IPS-20b (cell line): ENCODE measurements at regions not wholly inside any gene's neighbourhood (a gene's known extent, or its start where the extent isn't known, plus 50 kb on each side); places are given as distances from the start of the nearest gene placed in this dataset.
"Not testable (repeated sequence)": the region's sequence is repeated elsewhere in the genome, so short reads cannot be mapped to it uniquely, and the experiment has no call there.

Experiments used
- H3K27ac ChIP-seq: one replicate; pipeline ENCODE4 v1.5.1; 2013; ENCODE audit warnings: low read length
- H3K27me3 ChIP-seq: 2 replicates; pipeline ENCODE4 v1.6.1; 2013; ENCODE audit warnings: mild to moderate bottlenecking, low read length, inconsistent platforms; ENCODE audit not compliant: insufficient read depth
- H3K36me3 ChIP-seq: 2 replicates; pipeline ENCODE4 v1.6.1; 2013; ENCODE audit warnings: low read depth, mild to moderate bottlenecking, inconsistent platforms, low read length, moderate library complexity; ENCODE audit not compliant: insufficient read depth
- H3K4me1 ChIP-seq: 2 replicates; pipeline ENCODE4 v1.6.1; 2013; ENCODE audit warnings: mild to moderate bottlenecking, control low read depth, inconsistent platforms, low read length, moderate library complexity; ENCODE audit not compliant: insufficient read depth
- H3K4me3 ChIP-seq: 2 replicates; pipeline ENCODE4 v1.5.1; 2013; ENCODE audit warnings: mild to moderate bottlenecking, low read length, inconsistent platforms
- H3K9ac ChIP-seq: 2 replicates; pipeline ENCODE4 v1.6.1; 2013; ENCODE audit warnings: low read depth, mild to moderate bottlenecking, inconsistent platforms, low read length, moderate library complexity
- H3K9me3 ChIP-seq: 2 replicates; pipeline ENCODE4 v1.6.1; 2013; ENCODE audit warnings: mild to moderate bottlenecking, low read depth, low read length, inconsistent platforms; ENCODE audit not compliant: insufficient read depth

DNA sequence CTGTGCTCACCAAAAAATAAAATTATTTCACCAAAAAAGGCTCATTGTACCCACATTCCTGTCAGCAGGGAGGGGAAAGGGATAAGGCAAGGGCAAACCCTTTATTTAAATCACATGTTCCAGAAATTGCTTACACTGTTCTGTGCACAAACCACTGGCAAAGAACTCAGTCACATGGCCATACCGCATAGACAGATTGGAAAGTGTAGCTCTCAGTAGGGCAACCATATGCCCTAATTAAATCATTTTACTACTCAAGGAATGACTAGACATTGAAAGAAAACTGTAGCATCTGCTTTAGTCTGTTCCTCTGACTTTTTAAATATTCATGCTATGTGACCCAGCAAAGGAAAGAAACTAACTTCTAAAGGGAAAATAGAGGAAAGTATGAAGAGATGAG lies 119.2 kb upstream of the FAM241A start:
- Histone ChIP-seq H3K27me3 (no peaks in the 10 kb centered on the region), H3K27ac (no peak overlapping the region), H3K36me3 (no peaks in the 10 kb centered on the region), H3K9ac (no peak overlapping the region), H3K4me3 (no peak overlapping the region), H3K4me1 (peaks cover 6% of the 10 kb centered on the region), H3K9me3 (no peaks in the 10 kb centered on the region)

DNA sequence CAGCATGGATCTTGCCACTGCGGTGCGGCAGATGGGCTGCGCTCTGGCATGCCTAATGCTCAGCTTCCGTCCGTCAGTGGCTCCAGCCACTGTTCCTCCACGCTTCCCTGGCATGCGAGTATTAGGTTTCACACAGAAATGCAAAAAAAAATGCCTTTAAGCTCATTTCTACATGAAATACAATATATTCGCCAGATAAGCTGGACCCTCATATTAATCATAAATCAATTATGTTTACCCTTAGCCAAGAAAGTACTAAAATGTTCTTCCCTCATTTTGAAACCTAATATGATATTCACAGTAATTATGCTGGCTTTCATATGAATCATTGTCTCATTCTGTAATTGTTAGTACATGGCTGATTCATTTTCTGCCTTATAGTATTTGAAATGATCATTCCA lies 115.5 kb upstream of the FAM241A start:
- H3K4me3 ChIP-seq: no peak overlapping the region
- no peak overlapping the region for H3K27ac ChIP-seq
- no peaks in the 10 kb centered on the region for H3K4me1 ChIP-seq
- H3K9ac ChIP-seq: no peak overlapping the region
- no peaks in the 10 kb centered on the region for H3K27me3 ChIP-seq
- H3K36me3 ChIP-seq: no peaks in the 10 kb centered on the region
- no peaks in the 10 kb centered on the region for H3K9me3 ChIP-seq

GRCh38 chr4:112031712-112032328 lies 113.4 kb upstream of the FAM241A start:
- Histone ChIP-seq H3K4me3 (no peak overlapping the region), H3K27ac (no peak overlapping the region), H3K9ac (no peak overlapping the region), H3K36me3 (no peaks in the 10 kb centered on the region), H3K27me3 (no peaks in the 10 kb centered on the region), H3K9me3 (no peaks in the 10 kb centered on the region), H3K4me1 (no peaks in the 10 kb centered on the region)

GRCh38 chr4:112036886-112037285 lies 108.4 kb upstream of the FAM241A start:
- H3K27ac ChIP-seq: no peak overlapping the region
- H3K9ac ChIP-seq: no peak overlapping the region
- H3K27me3 ChIP-seq: no peaks in the 10 kb centered on the region
- H3K9me3 ChIP-seq: no peaks in the 10 kb centered on the region
- H3K4me1 ChIP-seq: no peaks in the 10 kb centered on the region
- no peaks in the 10 kb centered on the region for H3K36me3 ChIP-seq
- no peak overlapping the region for H3K4me3 ChIP-seq

DNA sequence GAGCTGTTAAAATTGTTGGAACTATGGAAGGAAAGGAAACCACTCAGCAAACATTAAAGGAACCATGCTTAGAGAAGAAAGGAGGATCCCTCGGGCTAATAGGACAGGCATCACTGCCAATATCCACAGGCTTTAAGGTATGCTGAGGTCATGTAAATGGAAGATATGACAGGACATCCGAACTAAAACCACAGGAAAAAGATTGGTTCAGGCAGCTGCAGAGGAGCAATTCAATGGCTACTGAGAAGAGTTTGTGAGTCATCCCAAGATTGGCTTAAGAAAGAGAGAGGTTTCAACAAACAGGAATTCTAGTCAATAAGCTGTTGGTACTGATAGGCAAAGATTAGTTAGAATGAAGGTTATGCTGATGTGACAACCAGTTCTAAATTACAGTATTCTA lies 106.4 kb upstream of the FAM241A start:
- H3K4me3 ChIP-seq: no peak overlapping the region
- no peaks in the 10 kb centered on the region for H3K9me3 ChIP-seq
- no peak overlapping the region for H3K27ac ChIP-seq
- H3K36me3 ChIP-seq: no peaks in the 10 kb centered on the region
- H3K4me1 ChIP-seq: no peaks in the 10 kb centered on the region
- H3K27me3 ChIP-seq: no peaks in the 10 kb centered on the region
- H3K9ac ChIP-seq: no peak overlapping the region

- H3K9ac ChIP-seq, H3K27ac ChIP-seq, H3K4me3 ChIP-seq, H3K9me3 ChIP-seq, H3K27me3 ChIP-seq, H3K4me1 ChIP-seq, H3K36me3 ChIP-seq: not testable (repeated sequence)
Observed at GRCh38 chr4:112049119-112049518, 96.1 kb upstream of the FAM241A start.

GRCh38 chr4:112053825-112054350 lies 91.4 kb upstream of the FAM241A start:
- Histone ChIP-seq H3K4me1 (peaks cover 5% of the 10 kb centered on the region), H3K27me3 (no peaks in the 10 kb centered on the region), H3K4me3 (no peak overlapping the region), H3K9me3 (no peaks in the 10 kb centered on the region), H3K9ac (no peak overlapping the region), H3K36me3 (no peaks in the 10 kb centered on the region), H3K27ac (no peak overlapping the region)

GRCh38 chr4:112055100-112055499 lies 90.2 kb upstream of the FAM241A start:
- Histone ChIP-seq H3K4me3 (no peak overlapping the region), H3K4me1 (peaks cover 5% of the 10 kb centered on the region), H3K27ac (no peak overlapping the region), H3K9me3 (no peaks in the 10 kb centered on the region), H3K27me3 (no peaks in the 10 kb centered on the region), H3K36me3 (no peaks in the 10 kb centered on the region), H3K9ac (no peak overlapping the region)

- Histone ChIP-seq H3K27ac (no peak overlapping the region), H3K9ac (no peak overlapping the region)
Observed at GRCh38 chr4:112057470-112057869, 87.8 kb upstream of the FAM241A start.

GRCh38 chr4:112058433-112058832 lies 86.8 kb upstream of the FAM241A start:
- Histone ChIP-seq H3K27me3 (no peaks in the 10 kb centered on the region), H3K36me3 (no peaks in the 10 kb centered on the region), H3K4me1 (peaks cover 8% of the 10 kb centered on the region), H3K9ac (no peak overlapping the region), H3K27ac (no peak overlapping the region), H3K9me3 (no peaks in the 10 kb centered on the region), H3K4me3 (no peak overlapping the region)

More at GRCh38 chr4:112057470-112057869, 87.8 kb upstream of the FAM241A start:
- H3K36me3 ChIP-seq: no peaks in the 10 kb centered on the region
- H3K4me1 ChIP-seq: peaks cover 8% of the 10 kb centered on the region
- H3K4me3 ChIP-seq: no peak overlapping the region
- no peaks in the 10 kb centered on the region for H3K27me3 ChIP-seq
- no peaks in the 10 kb centered on the region for H3K9me3 ChIP-seq

DNA sequence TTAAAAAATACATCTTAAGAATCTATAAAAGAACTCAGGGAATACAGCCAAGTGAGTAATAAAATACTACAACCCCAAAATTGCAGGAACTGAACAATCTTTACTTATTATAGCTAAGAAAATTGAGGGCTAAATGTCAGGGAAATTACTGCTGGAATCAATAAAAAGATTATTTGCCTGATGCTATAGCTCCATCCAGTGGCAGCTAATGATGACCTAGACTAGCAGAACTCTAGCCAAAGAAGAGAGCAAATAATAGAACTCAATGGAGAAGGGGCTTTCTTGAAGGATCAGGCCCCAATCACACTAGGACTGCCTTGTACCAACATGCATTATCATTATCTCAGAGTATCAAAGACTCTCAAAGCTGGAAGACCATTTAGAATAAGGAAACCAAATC lies 85.0 kb upstream of the FAM241A start:
- Histone ChIP-seq H3K27ac (no peak overlapping the region), H3K27me3 (no peaks in the 10 kb centered on the region), H3K4me1 (peaks cover 3% of the 10 kb centered on the region; the same call in 1 of the 2 replicates), H3K4me3 (no peak overlapping the region), H3K9me3 (no peaks in the 10 kb centered on the region), H3K9ac (no peak overlapping the region), H3K36me3 (no peaks in the 10 kb centered on the region)

- Histone ChIP-seq H3K4me3 (no peak overlapping the region), H3K36me3 (no peaks in the 10 kb centered on the region), H3K27me3 (no peaks in the 10 kb centered on the region), H3K27ac (no peak overlapping the region), H3K9me3 (no peaks in the 10 kb centered on the region), H3K4me1 (peaks cover 3% of the 10 kb centered on the region; the same call in 1 of the 2 replicates), H3K9ac (no peak overlapping the region)
Observed at GRCh38 chr4:112061207-112061817, 83.9 kb upstream of the FAM241A start.
